ENCODE measurements at regions not wholly inside any gene's neighbourhood (a gene's known extent, or its start where the extent isn't known, plus 50 kb on each side); places are given as distances from the start of the nearest gene placed in this dataset.

- DNase-seq: peak; percentile 57
- Histone ChIP-seq H3K27ac (ENCODE audit: low read length in 2 of 2) (peak overlapping the region; percentile 12 to 19), H3K9me3 (ENCODE audit: control extremely low read depth in 1 of 3, control insufficient read depth in 2 of 3, insufficient read depth in 1 of 3, low read length in 2 of 3) (peaks cover 5 to 40% (median 37%) of the 10 kb centered on the region in 3 donors), H3K36me3 (replicated peaks in 1 of 2; ENCODE audit: control extremely low read depth in 1 of 2, control insufficient read depth in 1 of 2, extremely low read depth in 1 of 2, insufficient read depth in 2 of 2, low read length in 1 of 2) (no peaks in the 10 kb centered on the region), H3K4me1 (ENCODE audit: control insufficient read depth in 2 of 2, insufficient read depth in 2 of 2, low read length in 2 of 2) (peaks cover 6 to 23% of the 10 kb centered on the region in 2 donors), H3K79me2 (ENCODE audit: control insufficient read depth, insufficient read depth, low read length) (no peaks in the 10 kb centered on the region), H3K9ac (ENCODE audit: low read length) (no peak overlapping the region), H3K4me2 (replicated peaks; ENCODE audit: low read depth, low read length, poor library complexity, severe bottlenecking) (no peak overlapping the region), H4K20me1 (ENCODE audit: control insufficient read depth, insufficient read depth, low read length, poor library complexity, severe bottlenecking) (no peaks in the 10 kb centered on the region), H2AFZ (ENCODE audit: insufficient read depth, low read depth, low read length, poor library complexity, severe bottlenecking) (no peak overlapping the region), H3K4me3 (ENCODE audit: control extremely low read depth in 1 of 5, extremely low read depth in 1 of 5, insufficient read depth in 1 of 5, low read depth in 2 of 5, low read length in 4 of 5) (no peak overlapping the region), H3K27me3 (replicated peaks in 1 of 4; ENCODE audit: control extremely low read depth in 1 of 4, control insufficient read depth in 3 of 4, insufficient read depth in 4 of 4, low read length in 3 of 4) (no peaks in the 10 kb centered on the region)
- WGBS (ENCODE audit: insufficient coverage): 9% methylated on average over 1 of the region's 4 CpGs
- POLR2A ChIA-PET: no interaction called here
- TF ChIP-seq EZH2 (IDR thresholded peaks at IDR 0.05; ENCODE audit: borderline replicate concordance, insufficient read depth, low read depth, low read length, poor library complexity, severe bottlenecking): no peak
- TF ChIP-seq CTCF (IDR thresholded peaks at IDR 0.05): no peak
- Mint-ChIP-seq H3K4me1 (peaks cover 20% of the 10 kb centered on the region), H3K27me3 (no peaks in the 10 kb centered on the region), H3K27ac (peak overlapping the region; percentile 33), H3K9me3 (ENCODE audit: insufficient read depth) (peaks cover 24% of the 10 kb centered on the region), H3K4me3 (peak overlapping the region; percentile 4)
- peak; percentile 24 for ATAC-seq (ENCODE audit: low read depth)
- CTCF ChIA-PET: interaction anchor here (0.6 to 1.2 kb wide), 2 partner anchors 59 to 122 kb away, joined by 3 read pairs; no protein-coding TSS in a partner anchor
- intact Hi-C loops (cut with micrococcal nuclease): no loop called here
These were observed 123.3 kb upstream of the MED13L start for GRCh38 chr12:116400636-116401372.

GRCh38 chr12:116401565-116401964, 124.1 kb upstream of the MED13L start:
- 80% methylated on average over 1 of the region's 3 CpGs for WGBS (ENCODE audit: insufficient coverage)
- Histone ChIP-seq H3K4me1 (ENCODE audit: control insufficient read depth in 2 of 2, insufficient read depth in 2 of 2, low read length in 2 of 2) (peaks cover 6 to 23% of the 10 kb centered on the region in 2 donors), H3K79me2 (ENCODE audit: control insufficient read depth, insufficient read depth, low read length) (no peaks in the 10 kb centered on the region), H3K4me2 (replicated peaks; ENCODE audit: low read depth, low read length, poor library complexity, severe bottlenecking) (no peak overlapping the region), H3K9ac (ENCODE audit: low read length) (no peak overlapping the region), H3K9me3 (ENCODE audit: control extremely low read depth in 1 of 3, control insufficient read depth in 2 of 3, insufficient read depth in 1 of 3, low read length in 2 of 3) (peaks cover 5 to 40% (median 37%) of the 10 kb centered on the region in 3 donors), H4K20me1 (ENCODE audit: control insufficient read depth, insufficient read depth, low read length, poor library complexity, severe bottlenecking) (no peaks in the 10 kb centered on the region), H3K4me3 (ENCODE audit: control extremely low read depth in 1 of 5, extremely low read depth in 1 of 5, insufficient read depth in 1 of 5, low read depth in 2 of 5, low read length in 4 of 5) (no peak overlapping the region), H2AFZ (ENCODE audit: insufficient read depth, low read depth, low read length, poor library complexity, severe bottlenecking) (no peak overlapping the region), H3K27ac (ENCODE audit: low read length in 2 of 2) (no peak overlapping the region), H3K36me3 (replicated peaks in 1 of 2; ENCODE audit: control extremely low read depth in 1 of 2, control insufficient read depth in 1 of 2, extremely low read depth in 1 of 2, insufficient read depth in 2 of 2, low read length in 1 of 2) (no peaks in the 10 kb centered on the region), H3K27me3 (replicated peaks in 1 of 4; ENCODE audit: control extremely low read depth in 1 of 4, control insufficient read depth in 3 of 4, insufficient read depth in 4 of 4, low read length in 3 of 4) (no peaks in the 10 kb centered on the region)
- CTCF ChIA-PET: interaction anchor here (1.2 kb wide), 1 partner anchor 123 kb away, joined by 3 read pairs; no protein-coding TSS in a partner anchor
- Mint-ChIP-seq H3K9me3 (ENCODE audit: insufficient read depth) (peaks cover 24% of the 10 kb centered on the region), H3K27ac (no peak overlapping the region), H3K4me1 (peaks cover 20% of the 10 kb centered on the region), H3K27me3 (no peaks in the 10 kb centered on the region), H3K4me3 (no peak overlapping the region)
- intact Hi-C loops (cut with micrococcal nuclease): no loop called here
- TF ChIP-seq EZH2 (IDR thresholded peaks at IDR 0.05; ENCODE audit: borderline replicate concordance, insufficient read depth, low read depth, low read length, poor library complexity, severe bottlenecking) (no peak), CTCF (IDR thresholded peaks at IDR 0.05) (no peak)
- DNase-seq: no peak
- POLR2A ChIA-PET: no interaction called here
- no peak for ATAC-seq (ENCODE audit: low read depth)

Measured in B cell (primary cell).